Activated CD4-positive, alpha-beta T cell treated with anti-CD3 and anti-CD28 coated beads, Interleukin-2, amount 50 U/mL, for 1 hour (primary cell): ENCODE measurements at regions not wholly inside any gene's neighbourhood (a gene's known extent, or its start where the extent isn't known, plus 50 kb on each side); places are given as distances from the start of the nearest gene placed in this dataset.

Experiments
- DNase-seq: peaks from one replicate; pipeline ENCODE4 v3.0.0-alpha.2; 2020

DNA sequence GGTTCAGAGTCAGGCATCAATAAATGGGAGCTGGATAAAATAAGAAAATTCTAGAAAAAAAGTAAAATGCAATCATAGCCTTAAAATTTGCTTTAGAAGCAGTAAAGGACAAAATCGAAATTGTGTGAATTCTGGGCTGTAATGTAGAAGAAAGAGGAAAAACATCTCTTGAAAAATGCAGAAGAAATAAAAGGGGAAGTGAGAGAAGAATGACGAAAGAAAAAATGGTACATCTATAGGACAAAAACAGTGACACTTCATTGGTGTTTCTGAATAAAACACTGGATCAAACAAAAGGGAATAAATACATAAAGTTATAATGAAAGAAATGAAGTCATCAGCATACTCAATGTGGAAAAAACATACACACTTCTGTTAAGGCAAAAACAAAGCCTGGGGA lies 642.3 kb downstream of the ACTL7B start:
- DNase-seq = no peak

DNA sequence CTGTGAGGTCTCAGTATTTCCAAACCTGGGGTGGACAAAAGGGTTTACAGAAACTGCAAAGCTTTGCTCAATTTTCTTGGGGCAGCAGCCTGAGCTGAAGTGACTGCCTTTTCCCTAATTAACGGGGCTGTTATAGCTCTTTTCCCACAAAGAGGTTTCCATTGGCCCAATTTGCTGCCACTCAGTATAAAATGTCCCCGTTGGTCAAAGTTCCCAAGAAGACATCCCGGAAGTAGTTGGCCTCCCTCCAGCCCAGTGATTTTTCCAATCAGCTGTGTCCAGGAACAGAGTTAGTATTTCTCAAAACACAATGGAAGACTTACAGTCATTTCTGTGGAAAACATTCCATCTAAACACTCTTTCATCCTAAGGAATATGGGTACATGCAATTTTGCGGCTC lies 643.6 kb downstream of the ACTL7B start:
- DNase-seq = no peak

DNA sequence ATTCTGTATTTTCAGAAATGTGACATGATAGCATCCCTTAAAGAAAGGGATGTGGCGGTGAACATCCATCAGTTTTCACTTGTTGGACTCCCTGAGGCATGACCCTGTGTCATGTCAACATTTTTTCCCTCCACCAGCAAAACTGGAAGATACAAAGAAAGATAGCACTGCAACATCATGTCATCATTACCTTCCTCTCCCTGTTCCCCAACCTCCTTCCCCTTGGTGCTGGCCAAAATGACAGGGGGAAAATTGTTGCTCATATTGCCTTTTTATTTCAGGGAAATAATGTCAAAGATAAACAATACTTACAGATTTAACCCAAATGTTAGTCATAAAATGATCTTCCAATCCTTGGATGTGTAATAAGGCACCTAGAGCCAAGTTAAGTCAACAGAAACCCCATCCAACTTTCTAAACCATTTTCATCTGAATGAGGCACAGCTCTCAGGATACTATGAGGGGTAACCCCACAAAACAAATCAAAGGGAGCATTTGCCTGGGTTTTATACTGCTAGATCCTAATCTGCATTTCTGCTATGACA lies 644.3 kb downstream of the ACTL7B start:
- DNase-seq = no peak

DNA sequence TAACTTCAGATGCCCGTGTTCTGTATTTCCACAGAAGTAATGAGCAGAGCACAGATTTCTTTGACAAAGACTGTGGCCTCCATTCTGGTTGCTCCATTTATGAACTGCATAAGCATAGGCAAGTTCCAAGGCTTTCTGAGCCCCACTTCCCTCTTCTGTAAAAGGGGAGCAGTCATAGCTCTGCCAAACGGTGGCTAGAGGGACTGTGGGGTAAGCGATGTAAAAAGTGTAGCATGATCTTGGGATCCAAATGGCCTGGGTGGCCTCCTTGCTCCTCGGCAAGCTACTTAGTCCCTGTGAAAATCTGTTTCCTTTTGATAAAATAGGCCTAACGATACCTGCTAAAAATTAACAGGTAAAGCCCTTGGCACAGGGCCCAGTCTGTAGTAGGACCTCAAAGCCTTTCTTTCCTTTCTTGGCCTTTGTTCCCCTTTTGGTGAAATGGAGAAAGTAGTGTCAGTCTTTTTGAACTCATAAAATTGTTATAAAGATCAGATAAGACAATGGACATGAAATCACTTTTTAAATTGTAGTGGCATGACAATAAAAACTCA lies 646.6 kb downstream of the ACTL7B start:
- DNase-seq = no peak

DNA sequence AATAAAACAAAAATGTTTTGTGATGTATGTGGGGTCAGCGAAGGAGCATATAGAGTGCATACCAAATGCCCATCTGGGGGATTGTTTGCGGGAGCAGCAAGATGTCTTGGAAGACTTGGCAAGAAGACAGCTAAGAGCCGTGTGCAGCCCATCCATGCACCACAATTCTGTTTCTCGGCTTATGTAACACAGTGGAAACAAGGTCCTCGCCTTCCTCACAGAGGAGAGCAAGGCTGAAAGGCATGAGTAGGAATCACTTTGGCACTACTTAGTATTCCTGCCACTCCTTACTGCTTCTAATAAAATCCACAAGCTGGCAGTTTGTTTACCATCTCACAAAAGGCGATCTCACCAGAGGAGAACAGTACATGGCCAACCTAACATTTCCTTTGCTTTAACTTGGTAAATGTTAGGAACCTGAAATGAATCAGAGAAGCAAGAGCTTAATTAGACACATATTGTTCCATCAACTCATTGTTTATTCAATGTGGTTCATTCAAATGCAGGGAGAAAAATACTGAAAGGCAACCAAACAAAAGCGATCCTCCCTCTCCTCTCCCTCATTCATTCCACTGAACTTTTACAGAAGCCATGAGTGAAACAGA lies 648.1 kb downstream of the ACTL7B start:
- no peak for DNase-seq

DNA sequence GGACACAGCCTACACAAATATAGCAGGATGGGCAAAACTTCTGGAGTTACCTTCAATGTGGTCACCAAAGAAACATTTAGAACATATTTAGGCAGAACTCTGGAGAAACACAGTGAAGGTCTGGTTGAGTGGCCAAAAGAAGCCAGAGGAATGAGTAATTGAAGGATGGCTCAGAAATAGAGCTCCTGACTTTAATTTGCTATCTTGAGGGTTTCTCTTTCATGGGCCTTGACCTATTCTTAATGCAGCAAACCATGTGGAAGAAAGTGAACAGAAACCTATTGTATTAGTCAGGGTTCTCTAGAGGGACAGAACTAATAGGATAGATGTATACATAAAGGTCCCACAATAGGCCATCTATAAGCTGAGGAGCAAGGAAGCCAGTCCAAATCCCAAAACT lies 650.5 kb downstream of the ACTL7B start:
- DNase-seq = no peak

DNA sequence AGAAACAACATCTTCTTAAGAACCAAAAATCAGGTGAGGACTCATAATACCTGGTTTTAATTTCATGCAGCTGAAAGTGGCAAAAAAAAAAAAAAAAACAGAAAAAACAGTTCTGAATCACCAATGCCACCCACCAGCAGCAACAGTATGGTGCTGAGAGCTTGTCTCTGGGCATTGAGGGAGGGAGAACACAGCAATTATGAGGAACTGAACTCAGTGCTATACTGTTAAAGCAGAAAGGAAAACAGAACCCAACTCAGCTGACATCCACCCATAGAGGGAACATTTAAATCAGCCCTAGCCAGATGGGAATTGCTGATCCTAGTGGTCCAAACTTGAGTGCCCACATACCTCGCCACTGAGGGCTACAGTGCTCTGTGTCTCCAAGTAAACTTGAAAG lies 657.9 kb downstream of the ACTL7B start:
- no peak for DNase-seq

DNA sequence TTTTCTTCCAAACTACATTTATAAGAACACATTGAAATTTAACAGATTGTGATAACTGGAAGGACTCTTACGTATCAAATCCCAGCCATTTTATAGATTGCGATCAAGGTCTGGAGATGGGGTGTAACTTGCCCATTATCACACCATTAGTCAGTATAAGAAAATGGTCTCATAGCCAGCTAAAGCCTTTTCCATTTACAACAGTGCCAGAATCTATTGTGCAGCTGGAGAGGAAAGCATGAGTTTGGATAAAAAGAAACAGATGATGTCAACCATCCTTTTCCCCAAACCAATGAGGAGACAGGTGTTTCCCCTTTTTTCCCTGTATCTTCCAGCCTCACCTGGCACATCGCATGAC lies 658.8 kb downstream of the ACTL7B start:
- no peak for DNase-seq

DNA sequence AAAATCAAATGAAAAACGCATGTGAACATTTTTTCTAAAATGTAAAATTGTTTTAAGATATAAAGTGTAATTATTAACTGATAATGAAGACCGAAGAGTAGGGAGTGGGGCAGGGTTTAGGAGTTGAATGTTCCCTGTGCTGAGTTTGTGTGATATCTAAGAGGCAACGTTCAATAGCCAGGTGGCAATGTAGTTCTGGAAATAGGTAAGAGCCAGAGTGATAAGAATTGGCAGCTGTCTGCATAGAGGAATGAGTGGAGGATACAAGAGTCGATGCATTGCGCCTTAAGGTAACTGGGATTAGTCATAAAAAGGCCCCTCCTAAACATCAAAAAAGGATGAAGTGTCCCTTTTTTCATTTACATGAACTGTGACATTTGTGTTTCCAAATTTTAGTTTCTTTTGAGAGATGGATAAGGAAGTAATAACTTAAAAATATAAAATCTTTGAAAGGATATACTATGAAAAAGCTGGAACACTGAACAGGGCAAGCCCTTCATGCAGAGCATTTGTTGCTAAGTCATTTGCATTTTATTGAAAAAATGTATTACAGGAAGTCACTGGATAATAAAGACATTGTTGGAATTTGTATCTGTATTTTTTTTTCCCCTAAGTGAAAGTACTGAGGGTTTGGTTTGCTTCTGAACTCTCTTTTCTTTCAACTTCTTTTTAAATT lies 659.3 kb downstream of the ACTL7B start:
- DNase-seq = no peak

DNA sequence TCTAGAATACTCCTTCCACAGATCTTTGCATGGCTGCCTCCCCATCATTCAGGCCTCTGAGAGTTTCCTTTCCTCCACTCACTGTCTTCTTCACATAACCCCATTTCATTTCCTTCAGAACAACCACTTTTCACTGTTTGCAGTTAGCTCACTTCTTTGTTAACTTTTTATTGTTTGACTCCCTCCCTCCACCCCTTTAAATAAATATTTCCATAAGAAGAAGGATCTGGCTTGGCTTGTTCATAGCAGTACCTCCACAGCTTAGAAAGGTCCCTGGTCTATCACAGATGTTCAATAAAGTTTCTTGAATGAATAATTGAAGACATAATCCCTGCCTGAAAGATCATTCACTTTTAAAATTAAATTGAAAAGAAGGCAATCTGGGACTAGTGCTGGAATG lies 661.6 kb downstream of the ACTL7B start:
- no peak for DNase-seq

DNA sequence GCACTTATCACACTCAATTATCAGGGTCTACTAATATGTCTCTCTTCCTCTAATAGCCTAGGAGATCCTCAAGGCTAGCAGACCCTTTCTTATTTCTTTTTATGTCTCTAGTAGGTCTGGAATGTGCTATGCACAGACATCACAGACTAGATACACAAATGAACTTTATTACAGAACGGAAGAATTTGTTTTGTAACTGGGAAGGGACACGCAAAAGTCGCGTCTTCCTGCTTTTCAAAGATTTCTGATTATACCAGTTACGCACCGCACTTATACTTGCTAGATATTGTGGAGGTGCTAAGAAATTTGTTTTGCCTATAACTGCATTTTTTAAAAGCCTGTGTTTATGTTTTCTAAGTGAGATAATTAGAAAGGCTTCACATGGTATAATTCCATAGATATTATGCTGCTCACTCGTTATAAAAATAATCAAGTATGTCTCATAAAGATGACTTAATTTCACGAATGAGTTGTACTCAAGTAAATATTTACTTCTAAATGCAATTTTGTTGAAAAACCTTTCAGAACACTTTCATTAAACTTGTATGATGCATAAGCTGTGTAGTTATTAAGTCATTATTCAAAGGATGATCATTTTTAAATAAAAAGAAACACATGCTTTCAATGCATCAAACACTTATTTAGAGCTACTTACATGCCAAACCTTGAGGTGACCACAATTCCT lies 662.6 kb downstream of the ACTL7B start:
- DNase-seq = no peak

DNA sequence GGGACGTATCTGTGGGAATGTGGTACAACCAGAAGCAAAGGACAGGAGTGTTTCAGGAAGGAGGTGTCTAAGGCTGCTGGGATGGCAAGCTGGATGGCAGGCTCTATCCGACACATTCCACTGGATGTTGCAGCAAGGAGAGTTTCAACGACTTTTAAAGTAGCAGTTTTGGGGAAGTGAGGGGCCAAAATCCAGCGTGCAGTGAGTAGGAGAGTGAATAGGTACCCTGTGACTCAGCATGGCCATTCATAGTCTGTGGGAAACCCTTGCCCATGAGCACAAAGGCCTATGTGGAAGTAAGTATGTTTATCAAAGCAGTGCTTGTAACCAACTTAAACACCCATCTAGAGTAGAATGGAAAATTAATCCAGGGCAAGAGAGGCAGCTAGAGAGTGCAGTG lies 664.7 kb downstream of the ACTL7B start:
- no peak for DNase-seq

DNA sequence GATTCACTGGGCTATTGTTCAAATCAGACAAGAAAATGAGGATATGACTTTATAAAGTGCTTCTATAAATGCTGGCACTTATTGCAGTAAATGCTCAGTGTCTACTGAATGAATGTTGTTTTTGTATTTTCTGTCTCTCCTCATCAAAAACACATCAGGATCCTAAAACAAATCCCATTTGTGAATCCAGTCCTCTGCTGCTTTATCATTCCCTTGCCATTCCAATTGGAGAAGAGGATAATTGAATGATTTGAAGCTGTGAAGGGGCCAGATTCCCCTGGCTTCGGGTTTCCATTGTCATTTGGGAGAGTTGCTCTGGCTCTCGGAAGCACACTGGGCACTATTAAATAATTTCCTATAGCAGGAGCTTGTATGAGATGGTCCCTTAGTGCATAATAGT lies 666.8 kb downstream of the ACTL7B start:
- DNase-seq = no peak

DNA sequence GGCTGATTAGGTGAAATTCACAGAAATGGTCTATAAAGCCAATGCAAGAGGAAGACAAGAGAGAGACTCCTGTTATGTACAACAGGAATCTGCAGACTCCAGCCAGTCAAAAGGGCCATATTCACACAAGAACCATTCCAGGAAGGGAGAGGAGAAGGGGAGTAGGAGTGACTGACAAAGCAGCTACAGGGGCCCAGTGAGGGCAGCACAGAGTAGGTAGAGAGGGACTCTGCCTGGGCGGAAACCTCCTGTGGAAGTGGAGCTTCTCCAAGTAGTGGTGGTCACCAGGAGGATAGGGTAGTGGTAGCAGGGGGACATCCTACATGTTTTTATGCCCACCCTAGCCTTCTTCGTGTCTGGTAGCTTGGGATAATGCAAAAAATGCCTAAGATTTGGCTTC lies 667.3 kb downstream of the ACTL7B start:
- DNase-seq = no peak

DNA sequence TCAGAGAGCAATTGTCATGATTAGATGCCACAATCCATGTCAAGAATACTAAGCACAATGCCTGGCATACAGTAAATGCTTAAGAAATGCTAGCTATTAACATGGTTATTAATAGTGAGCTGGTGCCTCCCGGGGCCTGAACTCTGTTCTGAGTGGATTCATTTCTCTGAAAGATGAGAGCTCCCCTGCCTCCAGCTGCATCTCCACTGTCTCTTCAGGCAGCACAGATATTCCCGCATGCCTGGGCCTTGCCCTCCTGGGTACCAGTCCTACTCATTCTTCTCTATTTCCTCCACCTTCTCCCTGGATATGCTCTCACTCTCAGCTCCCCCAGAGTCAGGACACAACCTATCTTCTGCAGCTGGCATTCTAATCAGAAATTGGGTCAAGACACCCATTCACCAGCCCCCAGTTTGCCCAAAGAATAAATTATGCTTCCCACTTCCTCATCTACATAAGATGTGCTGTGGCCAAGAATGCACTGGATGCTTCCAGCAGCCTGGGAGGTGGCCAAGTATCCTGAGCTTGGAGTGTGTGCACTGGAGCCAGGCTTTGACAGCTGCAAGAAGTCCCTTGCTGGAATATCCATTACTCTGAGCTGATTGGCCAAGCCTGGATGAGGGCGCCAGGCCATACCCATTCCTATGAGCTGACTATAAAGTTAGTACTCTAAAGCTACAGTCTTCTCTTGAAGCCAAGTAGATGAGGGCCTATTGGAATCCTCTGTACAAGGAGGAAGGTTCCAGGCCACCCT lies 669.0 kb downstream of the ACTL7B start:
- DNase-seq = no peak

DNA sequence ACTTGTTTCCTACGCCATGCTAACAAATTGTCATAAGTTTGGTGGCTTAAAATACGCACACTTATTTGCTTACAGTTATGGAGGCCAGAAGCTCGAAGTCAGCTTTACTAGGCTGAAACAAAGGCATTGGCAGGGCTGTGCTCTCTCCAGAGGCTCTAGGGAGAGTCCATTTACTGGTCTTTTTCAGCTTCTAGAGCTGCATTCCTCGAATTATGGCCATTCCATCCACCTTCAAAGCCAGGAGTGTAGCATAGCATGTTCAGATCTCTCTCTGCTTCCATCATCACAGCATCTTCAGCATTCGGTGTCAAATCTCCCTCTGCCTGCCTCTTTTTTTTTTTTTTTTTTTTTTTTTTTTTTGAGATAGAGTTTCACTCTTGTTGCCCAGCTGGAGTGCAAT lies 670.2 kb downstream of the ACTL7B start:
- DNase-seq = no peak

DNA sequence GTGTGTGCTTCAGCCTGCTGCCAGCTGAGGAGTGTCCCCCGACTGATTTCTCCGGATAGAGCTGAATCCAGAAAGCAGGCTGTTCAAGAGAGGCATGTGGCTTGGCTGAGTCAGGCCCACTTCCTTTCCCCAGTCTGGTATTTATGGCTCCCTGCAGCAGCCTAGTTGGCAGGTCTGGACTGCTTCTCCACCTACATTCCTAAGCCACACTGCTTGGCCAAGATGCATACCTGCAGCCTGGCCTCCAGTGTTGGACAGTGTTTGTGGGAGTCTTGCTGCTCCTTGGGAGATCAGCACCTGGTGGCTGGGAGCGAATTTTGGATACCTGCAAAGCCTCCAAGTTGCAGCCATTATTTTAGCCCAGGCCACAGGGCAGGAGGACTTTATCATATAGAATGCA lies 670.8 kb downstream of the ACTL7B start:
- no peak for DNase-seq

DNA sequence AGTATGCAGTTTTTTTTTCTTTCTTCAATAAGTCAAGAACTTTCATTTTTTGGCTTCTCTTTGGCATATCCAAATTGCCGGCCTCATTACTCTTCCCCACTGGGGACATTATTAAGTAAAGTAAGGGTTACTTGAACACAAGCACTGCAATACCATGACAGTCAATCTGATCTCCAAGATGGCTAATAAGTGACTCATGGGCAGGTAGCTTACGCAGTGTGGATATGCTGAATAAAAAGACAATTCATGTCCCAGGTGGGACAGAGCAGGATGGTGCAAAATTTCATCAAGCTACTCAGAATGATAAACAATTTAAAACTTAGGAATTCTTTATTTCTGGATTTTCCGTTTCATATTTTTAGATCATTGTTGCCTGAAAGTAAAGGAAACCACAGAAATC lies 671.8 kb downstream of the ACTL7B start:
- DNase-seq = no peak

DNA sequence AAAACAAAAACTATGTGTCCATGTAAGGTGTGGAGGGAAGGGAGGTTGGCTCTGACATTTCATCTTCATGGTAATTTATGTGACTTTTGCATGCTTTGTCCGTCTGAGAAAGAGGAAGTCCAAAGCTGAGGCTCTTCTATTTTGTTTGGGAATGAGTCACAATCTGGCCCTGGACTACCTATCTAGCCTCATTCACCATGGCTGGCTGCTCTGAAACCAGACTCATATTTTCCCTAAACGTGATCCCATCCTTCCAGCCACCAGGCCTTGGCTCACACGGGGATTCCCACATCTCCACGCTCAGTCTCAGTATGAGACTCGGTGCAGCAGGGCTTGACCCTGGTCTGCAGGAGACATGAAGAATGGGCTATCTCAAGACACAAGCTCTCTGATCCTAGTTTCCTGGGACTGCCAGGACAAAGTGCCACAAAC lies 672.8 kb downstream of the ACTL7B start:
- no peak for DNase-seq

DNA sequence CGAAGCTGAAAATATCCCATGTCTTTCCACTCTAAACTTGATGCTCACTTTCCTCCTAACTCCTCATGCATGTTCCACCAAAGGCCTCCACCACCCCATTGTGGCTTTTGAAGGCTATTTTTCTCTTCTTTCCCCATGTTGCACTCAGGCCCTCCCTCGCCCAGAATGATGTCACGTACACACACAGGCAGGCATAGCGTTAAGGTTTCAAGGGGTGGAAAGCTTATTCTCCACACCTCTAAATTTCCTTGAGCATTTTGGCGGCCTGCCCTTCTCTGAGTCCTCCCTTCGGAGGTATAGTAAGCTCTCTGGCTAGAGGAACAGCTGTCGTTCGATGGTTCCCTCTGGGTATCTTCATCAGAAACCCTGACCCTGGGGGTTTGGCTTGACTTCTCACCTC lies 673.5 kb downstream of the ACTL7B start:
- no peak for DNase-seq

DNA sequence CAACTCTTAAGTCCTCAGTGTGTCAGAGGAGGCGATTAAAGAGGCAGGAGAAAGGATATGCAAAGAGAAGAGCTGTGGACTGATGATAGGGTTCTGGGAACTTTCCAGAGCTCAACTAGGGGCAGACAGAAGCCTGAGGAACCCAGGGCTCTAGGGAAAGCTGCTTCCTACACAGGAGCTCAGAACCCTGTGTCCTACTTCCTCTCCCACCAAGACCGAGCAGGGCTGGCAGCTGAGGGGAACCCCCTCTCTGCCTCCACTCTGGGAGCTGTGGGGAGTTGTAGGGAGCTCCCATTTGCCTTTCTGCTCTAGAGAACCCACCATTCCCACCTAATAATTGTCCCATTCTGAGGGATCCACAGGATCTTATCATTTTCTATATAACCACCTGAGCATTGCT lies 674.3 kb downstream of the ACTL7B start:
- no peak for DNase-seq

DNA sequence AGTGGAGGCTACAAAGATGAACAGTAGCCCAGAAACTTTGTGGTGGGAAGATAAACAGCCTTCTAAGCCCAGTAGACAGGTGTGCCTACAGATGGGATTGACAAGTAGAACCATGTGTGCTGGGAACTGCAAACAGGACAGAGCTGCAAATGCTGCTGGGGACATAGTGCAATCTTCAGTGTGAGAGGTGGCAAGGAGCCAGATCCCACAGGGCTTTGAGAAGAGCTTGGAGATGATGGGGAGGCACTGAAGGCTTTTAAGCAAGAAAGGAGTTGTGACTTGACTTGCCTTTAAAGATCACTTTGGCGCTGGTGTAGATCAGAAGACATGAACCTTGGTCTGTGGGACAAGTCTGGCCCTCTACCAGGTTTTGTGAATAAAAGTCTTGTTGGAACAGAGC lies 675.2 kb downstream of the ACTL7B start:
- no peak for DNase-seq

DNA sequence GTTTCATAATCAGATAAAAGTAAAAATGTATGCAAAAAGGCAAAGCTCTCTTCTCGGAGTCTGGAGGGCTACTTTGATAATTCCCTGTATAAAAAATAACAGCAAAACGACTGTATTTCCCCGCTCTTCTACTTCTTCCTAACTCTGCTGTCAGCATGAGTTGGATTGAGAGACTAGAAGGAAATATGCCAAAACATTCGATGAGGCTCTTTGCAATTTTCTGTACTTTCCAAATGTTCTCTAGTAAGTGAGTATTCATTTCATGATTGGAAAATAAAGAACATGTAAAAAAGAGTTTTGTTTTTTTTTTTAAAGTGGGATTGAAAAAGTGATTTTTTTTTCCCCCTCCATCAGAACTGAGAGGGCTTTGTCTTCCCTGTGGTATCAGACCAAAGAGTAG lies 677.5 kb downstream of the ACTL7B start:
- DNase-seq = no peak
